Fibroblast of gingiva (primary cell): ENCODE measurements at regions not wholly inside any gene's neighbourhood (a gene's known extent, or its start where the extent isn't known, plus 50 kb on each side); places are given as distances from the start of the nearest gene placed in this dataset.

Experiments
- DNase-seq: peaks from one replicate; pipeline ENCODE4 v3.0.0-alpha.2; 2011; ENCODE audit warnings: low read depth

- DNase-seq: no peak
Measured at GRCh38 chr3:26525013-26525412, 97.6 kb upstream of the LRRC3B start.

GRCh38 chr3:26535151-26535550 lies 87.4 kb upstream of the LRRC3B start:
- no peak for DNase-seq

GRCh38 chr3:26536955-26537354 lies 85.6 kb upstream of the LRRC3B start:
- no peak for DNase-seq

DNA sequence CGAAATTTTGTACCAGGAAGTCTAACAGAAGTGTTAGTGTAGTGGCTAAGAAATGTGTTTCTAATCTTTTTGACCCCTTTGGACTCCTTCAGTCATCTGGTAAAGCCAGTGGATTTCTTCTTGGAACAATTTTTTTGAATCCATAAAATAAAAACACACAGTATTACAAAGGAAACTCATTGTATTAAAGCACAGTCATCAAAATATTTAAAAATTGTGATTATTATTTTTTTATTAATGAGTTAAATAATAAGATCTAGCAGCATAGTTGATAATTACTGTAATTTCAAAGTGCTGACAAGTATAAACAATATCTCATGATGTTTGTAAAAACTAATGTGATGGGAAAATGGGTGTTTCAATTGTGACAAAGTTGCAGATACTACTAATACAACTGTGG lies 72.2 kb upstream of the LRRC3B start:
- DNase-seq: no peak

DNA sequence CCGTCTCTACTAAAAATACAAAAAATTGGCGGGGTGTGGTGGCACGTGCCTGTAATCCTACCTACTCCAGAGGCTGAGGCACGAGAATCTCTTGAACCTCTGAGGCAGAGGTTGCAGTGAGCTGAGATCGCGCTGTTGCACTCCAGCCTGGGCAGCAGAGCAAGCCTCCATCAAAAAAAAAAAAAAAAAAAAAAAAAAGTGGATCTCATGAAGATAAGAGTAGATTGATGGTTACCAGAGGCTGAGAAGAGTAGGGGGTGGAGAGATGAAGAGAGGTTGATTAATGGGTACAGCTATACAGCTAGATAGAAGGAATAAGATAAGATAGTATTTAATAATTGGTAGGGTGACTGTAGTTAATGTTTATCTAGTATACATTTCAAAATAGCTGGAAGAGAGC lies 65.9 kb upstream of the LRRC3B start:
- DNase-seq: no peak

DNA sequence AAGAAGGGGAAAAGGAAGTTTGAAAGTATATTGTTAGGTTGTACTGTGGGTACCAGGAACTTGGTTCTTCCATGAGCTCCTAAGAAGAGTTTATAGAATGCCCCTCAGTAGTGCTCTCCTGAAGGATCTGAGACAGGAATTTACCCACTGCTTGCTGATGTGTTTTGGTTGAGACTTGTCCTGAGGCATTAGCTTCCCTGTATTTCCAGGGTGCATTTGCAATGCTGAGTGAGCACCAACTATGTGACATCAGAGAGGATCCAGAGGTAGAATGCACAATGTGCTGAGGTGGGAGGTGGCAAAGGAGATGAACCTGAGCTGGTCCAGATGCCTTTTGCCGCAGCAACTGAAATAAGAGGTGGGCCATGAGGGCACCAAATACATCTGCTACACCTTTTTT lies 64.3 kb upstream of the LRRC3B start:
- DNase-seq: no peak

- no peak for DNase-seq
Measured at GRCh38 chr3:26559227-26559626, 63.3 kb upstream of the LRRC3B start.

DNA sequence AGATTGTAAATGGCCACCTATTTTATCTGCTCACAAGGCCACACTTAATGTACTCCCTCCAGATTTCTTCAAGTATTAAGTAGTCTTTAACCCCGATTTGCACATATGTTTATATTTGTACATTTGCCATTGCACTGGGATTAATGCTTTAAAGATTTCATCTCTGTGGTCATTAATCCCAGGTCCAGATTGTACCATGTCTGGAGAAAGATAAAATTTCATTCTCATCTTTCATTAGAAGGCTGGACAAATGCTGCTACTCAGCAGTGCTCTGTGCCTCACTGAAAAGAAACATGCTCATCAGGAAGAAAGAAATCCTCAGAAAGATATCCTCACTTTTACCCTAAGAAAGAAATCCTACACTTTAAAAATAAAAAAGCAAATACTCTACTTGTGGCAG lies 62.5 kb upstream of the LRRC3B start:
- DNase-seq: no peak

- no peak for DNase-seq
Measured at GRCh38 chr3:26562021-26562768, 60.4 kb upstream of the LRRC3B start.
